ENCODE measurements at regions not wholly inside any gene's neighbourhood (a gene's known extent, or its start where the extent isn't known, plus 50 kb on each side); places are given as distances from the start of the nearest gene placed in this dataset.
A peak's percentile ranks its signal among the peaks of the same experiment; 100 is the strongest.

GRCh38 chr6:155709262-155709661 is 253.6 kb upstream of the NOX3 start:
- ATAC-seq: no peak

GRCh38 chr6:155708100-155708499 is 252.5 kb upstream of the NOX3 start:
- ATAC-seq: no peak

- ATAC-seq: no peak
These were observed 251.2 kb upstream of the NOX3 start for GRCh38 chr6:155706806-155707205.

GRCh38 chr6:155706341-155706740 is 250.7 kb upstream of the NOX3 start:
- no peak for ATAC-seq

- ATAC-seq: no peak
These were observed 245.7 kb upstream of the NOX3 start for GRCh38 chr6:155701342-155701741.

- no peak for ATAC-seq
These were observed 239.9 kb upstream of the NOX3 start for GRCh38 chr6:155695495-155695894.

- no peak for ATAC-seq
These were observed 238.8 kb upstream of the NOX3 start for GRCh38 chr6:155694419-155694790.

GRCh38 chr6:155693573-155694418 is 238.2 kb upstream of the NOX3 start:
- no peak for ATAC-seq

- no peak for ATAC-seq
These were observed 235.2 kb upstream of the NOX3 start for GRCh38 chr6:155690820-155691219.

- no peak for ATAC-seq
These were observed 232.0 kb upstream of the NOX3 start for GRCh38 chr6:155687645-155688044.

GRCh38 chr6:155684416-155685196 is 229.0 kb upstream of the NOX3 start:
- ATAC-seq: no peak

- no peak for ATAC-seq
These were observed 222.7 kb upstream of the NOX3 start for GRCh38 chr6:155678361-155678760.

GRCh38 chr6:155676346-155676745 is 220.7 kb upstream of the NOX3 start:
- no peak for ATAC-seq

- ATAC-seq: no peak
These were observed 215.0 kb upstream of the NOX3 start for GRCh38 chr6:155670655-155671054.

- no peak for ATAC-seq
These were observed 204.8 kb upstream of the NOX3 start for GRCh38 chr6:155660251-155660977.

- no peak for ATAC-seq
These were observed 200.4 kb upstream of the NOX3 start for GRCh38 chr6:155656024-155656423.

GRCh38 chr6:155654474-155654873 is 198.8 kb upstream of the NOX3 start:
- no peak for ATAC-seq

GRCh38 chr6:155648301-155648700 is 192.7 kb upstream of the NOX3 start:
- ATAC-seq: no peak

GRCh38 chr6:155647354-155647753 is 191.7 kb upstream of the NOX3 start:
- ATAC-seq: no peak

GRCh38 chr6:155646443-155646842 is 190.8 kb upstream of the NOX3 start:
- peak; percentile 60 for ATAC-seq

- peak; percentile 60 for ATAC-seq
These were observed 189.7 kb upstream of the NOX3 start for GRCh38 chr6:155645325-155645724.

GRCh38 chr6:155641603-155642002 is 186.0 kb upstream of the NOX3 start:
- ATAC-seq: no peak

GRCh38 chr6:155638200-155638599 is 182.6 kb upstream of the NOX3 start:
- ATAC-seq: no peak
